SK-N-SH treated with all-trans-retinoic acid at 6 μM for 48 hours (cell line): ENCODE measurements at regions not wholly inside any gene's neighbourhood (a gene's known extent, or its start where the extent isn't known, plus 50 kb on each side); places are given as distances from the start of the nearest gene placed in this dataset.

Experiments used
- OSR1 ChIP-seq: fragments of 250-450 bp; sonication (Bioruptor Pico); IDR thresholded peaks from 2 replicates; pipeline ENCODE4 v1.8.0; 2022; ENCODE audit warnings: moderate library complexity, mild to moderate bottlenecking, inconsistent platforms
- PATZ1 ChIP-seq: fragments of 250-450 bp; sonication (Bioruptor Pico); IDR thresholded peaks from 2 replicates; pipeline ENCODE4 v1.8.0; 2020; ENCODE audit warnings: mild to moderate bottlenecking, moderate library complexity, borderline replicate concordance
- RARB ChIP-seq: fragments of 250-450 bp; sonication (Bioruptor Pico); IDR thresholded peaks from 2 replicates; pipeline ENCODE4 v1.8.0; 2021; ENCODE audit warnings: mild to moderate bottlenecking, moderate library complexity
- ZFP3 ChIP-seq: fragments of 250-450 bp; sonication (Bioruptor Pico); IDR thresholded peaks from 2 replicates; pipeline ENCODE4 v1.5.0; 2020; ENCODE audit warnings: mild to moderate bottlenecking, moderate library complexity
- ZFP30 ChIP-seq: fragments of 450-650 bp; formaldehyde crosslinking; IDR thresholded peaks from 2 replicates; pipeline ENCODE4 v1.5.0; 2022; ENCODE audit warnings: mild to moderate bottlenecking, moderate library complexity
- TF ChIP-seq, protein P1 (sequence below): fragments of 250-450 bp; sonication (Bioruptor Pico); IDR thresholded peaks from 2 replicates; pipeline ENCODE4 v1.8.0; 2021; ENCODE audit warnings: low read depth, mild to moderate bottlenecking, moderate library complexity, borderline replicate concordance

DNA sequence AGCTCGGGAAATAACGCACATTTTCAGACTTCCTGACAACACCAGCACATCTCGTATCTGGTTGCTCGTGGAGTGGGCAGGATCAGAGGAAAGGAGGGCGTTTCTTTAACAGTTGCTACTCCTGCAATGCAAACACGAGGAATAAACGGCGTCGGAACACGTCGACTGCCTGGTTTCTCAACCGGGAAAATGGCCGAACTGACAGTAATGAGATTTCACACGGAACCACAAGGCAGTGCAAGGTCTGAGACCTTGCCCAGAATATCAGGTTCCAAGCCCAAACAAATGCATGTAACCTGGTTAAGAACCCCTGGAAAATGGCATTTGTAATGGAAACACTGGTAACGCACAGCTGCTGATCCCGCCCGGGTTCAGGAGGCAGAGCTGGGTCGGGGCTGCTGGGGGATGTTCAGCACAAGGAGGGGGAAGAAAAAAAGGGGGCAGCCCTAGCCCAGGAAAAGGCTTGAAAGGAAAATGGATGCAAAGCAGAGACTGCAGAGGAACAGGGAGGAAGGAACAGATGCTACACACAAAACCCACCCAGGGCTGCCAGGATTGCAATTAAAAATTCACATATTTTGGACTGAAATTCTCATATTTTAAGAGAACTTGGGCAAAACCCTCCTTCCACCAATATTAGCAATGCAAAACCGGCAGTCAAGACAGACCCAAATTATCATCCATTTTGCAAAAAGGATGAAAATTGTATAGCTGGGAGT is 61.6 kb upstream of the KLHL29 start:
- TF ChIP-seq OSR1 (CRISPR knock-in tag) (no peak), RARB (CRISPR knock-in tag) (no peak), ZFP30 (CRISPR knock-in tag) (no peak), PATZ1 (CRISPR knock-in tag) (no peak), ZFP3 (CRISPR knock-in tag) (no peak)
- TF ChIP-seq, protein P1, sequence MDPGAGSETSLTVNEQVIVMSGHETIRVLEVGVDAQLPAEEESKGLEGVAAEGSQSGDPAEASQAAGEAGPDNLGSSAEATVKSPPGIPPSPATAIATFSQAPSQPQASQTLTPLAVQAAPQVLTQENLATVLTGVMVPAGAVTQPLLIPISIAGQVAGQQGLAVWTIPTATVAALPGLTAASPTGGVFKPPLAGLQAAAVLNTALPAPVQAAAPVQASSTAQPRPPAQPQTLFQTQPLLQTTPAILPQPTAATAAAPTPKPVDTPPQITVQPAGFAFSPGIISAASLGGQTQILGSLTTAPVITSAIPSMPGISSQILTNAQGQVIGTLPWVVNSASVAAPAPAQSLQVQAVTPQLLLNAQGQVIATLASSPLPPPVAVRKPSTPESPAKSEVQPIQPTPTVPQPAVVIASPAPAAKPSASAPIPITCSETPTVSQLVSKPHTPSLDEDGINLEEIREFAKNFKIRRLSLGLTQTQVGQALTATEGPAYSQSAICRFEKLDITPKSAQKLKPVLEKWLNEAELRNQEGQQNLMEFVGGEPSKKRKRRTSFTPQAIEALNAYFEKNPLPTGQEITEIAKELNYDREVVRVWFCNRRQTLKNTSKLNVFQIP (CRISPR knock-in tag), result no peak
